ENCODE measurements at regions not wholly inside any gene's neighbourhood (a gene's known extent, or its start where the extent isn't known, plus 50 kb on each side); places are given as distances from the start of the nearest gene placed in this dataset.

- TF ChIP-seq CTCF (IDR thresholded peaks at IDR 0.05), result no peak
- TF ChIP-seq ZFX (IDR thresholded peaks at IDR 0.05; ENCODE audit: borderline replicate concordance), result no peak
Measured at GRCh38 chr1:188988589-188988988, 1489.1 kb downstream of the BRINP3 start.

All from 22Rv1 (cell line).